ENCODE measurements at regions not wholly inside any gene's neighbourhood (a gene's known extent, or its start where the extent isn't known, plus 50 kb on each side); places are given as distances from the start of the nearest gene placed in this dataset.

DNA sequence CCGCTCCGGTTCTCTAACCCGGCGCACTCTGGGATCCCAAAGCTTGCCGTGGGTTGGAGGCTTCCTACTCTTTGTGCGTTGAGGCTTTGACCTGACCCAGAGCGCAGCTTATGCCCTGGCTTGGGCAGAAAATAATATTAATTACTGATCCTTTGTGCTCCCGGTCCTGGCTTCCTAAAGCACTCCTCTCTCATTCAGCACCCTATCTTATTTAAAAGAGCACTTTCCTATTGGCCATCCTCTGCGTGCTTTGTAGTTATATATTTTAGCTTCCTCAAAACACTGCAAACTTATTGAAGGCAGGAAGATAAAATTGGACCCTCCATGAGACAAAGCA lies 466.0 kb downstream of the XPNPEP1 start:
- no peak overlapping the region for H3K4me3 ChIP-seq (ENCODE audit: severe bottlenecking)

DNA sequence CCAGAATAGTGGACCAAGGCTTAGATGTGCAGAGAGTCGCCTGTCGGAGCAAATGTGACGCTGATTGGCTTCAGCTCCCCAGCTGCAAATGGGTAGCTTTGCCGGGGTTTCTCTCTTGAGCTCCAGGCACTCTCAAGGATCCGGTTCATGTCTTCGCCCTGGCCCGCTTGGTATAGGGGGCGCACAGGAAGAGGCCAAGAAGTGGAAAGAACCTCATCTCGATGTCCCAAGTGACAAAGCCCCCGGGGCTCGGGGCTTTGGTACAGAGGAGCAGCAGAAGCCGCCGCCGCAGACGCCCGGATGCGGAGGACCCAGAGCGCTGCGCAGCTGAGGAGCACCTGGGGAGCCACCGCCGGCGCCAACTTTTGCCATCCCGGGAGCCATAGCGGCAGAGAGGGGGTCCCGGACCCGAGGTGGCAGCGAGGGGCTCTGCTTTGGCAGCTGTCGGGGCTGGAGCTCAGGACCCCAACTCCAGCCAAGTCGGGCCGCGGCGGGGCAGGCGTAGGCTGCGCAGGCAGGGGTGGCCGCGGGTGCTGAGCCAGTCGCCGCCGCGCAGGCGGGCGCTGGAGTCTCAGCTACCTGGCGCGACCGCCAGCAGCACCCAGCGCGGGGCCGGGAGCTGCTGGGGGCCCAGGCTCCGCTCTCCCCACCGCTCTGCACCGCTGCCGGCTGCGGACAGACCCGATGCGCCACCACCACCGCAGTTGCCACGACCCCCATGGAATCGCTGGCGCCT lies 466.6 kb downstream of the XPNPEP1 start:
- Histone ChIP-seq H3K27me3 (ENCODE audit: insufficient read depth, poor library complexity, severe bottlenecking) (peaks cover 23% of the 10 kb centered on the region), H3K4me3 (ENCODE audit: severe bottlenecking) (no peak overlapping the region), H3K27ac (ENCODE audit: poor library complexity, severe bottlenecking) (no peak overlapping the region), H3K4me1 (ENCODE audit: insufficient read depth, poor library complexity, severe bottlenecking) (no peaks in the 10 kb centered on the region), H3K36me3 (ENCODE audit: low read depth) (no peaks in the 10 kb centered on the region), H3K9me3 (ENCODE audit: severe bottlenecking) (no peaks in the 10 kb centered on the region)
- ATAC-seq (ENCODE audit: low read depth) (no peak), DNase-seq (ENCODE audit: low spot score) (no peak)
- TF ChIP-seq, protein P1, sequence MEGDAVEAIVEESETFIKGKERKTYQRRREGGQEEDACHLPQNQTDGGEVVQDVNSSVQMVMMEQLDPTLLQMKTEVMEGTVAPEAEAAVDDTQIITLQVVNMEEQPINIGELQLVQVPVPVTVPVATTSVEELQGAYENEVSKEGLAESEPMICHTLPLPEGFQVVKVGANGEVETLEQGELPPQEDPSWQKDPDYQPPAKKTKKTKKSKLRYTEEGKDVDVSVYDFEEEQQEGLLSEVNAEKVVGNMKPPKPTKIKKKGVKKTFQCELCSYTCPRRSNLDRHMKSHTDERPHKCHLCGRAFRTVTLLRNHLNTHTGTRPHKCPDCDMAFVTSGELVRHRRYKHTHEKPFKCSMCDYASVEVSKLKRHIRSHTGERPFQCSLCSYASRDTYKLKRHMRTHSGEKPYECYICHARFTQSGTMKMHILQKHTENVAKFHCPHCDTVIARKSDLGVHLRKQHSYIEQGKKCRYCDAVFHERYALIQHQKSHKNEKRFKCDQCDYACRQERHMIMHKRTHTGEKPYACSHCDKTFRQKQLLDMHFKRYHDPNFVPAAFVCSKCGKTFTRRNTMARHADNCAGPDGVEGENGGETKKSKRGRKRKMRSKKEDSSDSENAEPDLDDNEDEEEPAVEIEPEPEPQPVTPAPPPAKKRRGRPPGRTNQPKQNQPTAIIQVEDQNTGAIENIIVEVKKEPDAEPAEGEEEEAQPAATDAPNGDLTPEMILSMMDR (IDR thresholded peaks at IDR 0.05; ENCODE audit: poor library complexity, severe bottlenecking): no peak

More for the DNA sequence above, 466.0 kb downstream of the XPNPEP1 start:
- Histone ChIP-seq H3K4me1 (ENCODE audit: insufficient read depth, poor library complexity, severe bottlenecking) (no peaks in the 10 kb centered on the region), H3K27ac (ENCODE audit: poor library complexity, severe bottlenecking) (no peak overlapping the region), H3K27me3 (ENCODE audit: insufficient read depth, poor library complexity, severe bottlenecking) (peaks cover 23% of the 10 kb centered on the region), H3K9me3 (ENCODE audit: severe bottlenecking) (no peaks in the 10 kb centered on the region), H3K36me3 (ENCODE audit: low read depth) (no peaks in the 10 kb centered on the region)
- DNase-seq (ENCODE audit: low spot score): no peak
- no peak for ATAC-seq (ENCODE audit: low read depth)
- TF ChIP-seq, protein P1 (IDR thresholded peaks at IDR 0.05; ENCODE audit: poor library complexity, severe bottlenecking): no peak

DNA sequence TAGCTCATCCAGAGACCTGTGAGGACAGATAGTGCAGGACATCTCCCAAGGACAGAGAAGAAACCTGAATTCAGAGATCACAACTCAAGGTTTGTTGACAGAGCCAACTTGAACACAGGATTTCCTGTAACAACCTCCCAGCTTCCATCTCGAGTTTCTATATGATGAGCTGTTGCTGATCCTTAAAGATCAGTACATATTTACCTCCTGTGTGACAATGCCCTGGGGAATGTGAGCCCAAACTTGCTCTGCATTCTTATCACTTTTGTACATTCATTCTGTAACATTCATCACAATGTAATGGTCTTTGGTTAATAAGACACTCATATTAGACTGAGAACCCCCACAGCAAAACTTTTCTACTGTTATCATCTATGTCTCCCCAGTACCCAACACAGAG lies 468.6 kb downstream of the XPNPEP1 start:
- Histone ChIP-seq H3K4me3 (ENCODE audit: severe bottlenecking) (no peak overlapping the region), H3K27me3 (ENCODE audit: insufficient read depth, poor library complexity, severe bottlenecking) (peaks cover 23% of the 10 kb centered on the region), H3K9me3 (ENCODE audit: severe bottlenecking) (no peaks in the 10 kb centered on the region), H3K36me3 (ENCODE audit: low read depth) (no peaks in the 10 kb centered on the region), H3K4me1 (ENCODE audit: insufficient read depth, poor library complexity, severe bottlenecking) (no peaks in the 10 kb centered on the region), H3K27ac (ENCODE audit: poor library complexity, severe bottlenecking) (no peak overlapping the region)
- ATAC-seq (ENCODE audit: low read depth) (no peak), DNase-seq (ENCODE audit: low spot score) (no peak)
- TF ChIP-seq, protein P1 (IDR thresholded peaks at IDR 0.05; ENCODE audit: poor library complexity, severe bottlenecking): no peak

DNA sequence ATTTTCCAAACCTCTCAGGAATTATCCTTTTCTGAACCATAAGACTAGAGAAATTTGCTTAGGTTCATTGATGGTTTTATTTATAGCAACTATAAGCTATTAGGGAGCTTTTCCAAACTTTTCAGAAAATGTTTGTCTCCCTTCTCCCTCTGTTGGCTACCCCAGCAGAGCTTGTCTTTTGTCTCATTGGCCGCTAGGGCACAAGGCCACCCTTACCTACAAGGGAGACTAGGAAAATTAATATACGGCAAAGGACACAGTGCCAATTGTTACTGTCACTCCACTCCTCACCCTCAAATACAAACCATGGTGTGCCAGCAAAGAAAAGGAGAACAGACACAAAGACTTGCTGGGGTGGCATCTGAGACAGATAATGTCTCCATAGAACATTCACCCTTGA lies 471.4 kb downstream of the XPNPEP1 start:
- Histone ChIP-seq H3K4me3 (ENCODE audit: severe bottlenecking) (no peak overlapping the region), H3K9me3 (ENCODE audit: severe bottlenecking) (no peaks in the 10 kb centered on the region), H3K36me3 (ENCODE audit: low read depth) (no peaks in the 10 kb centered on the region), H3K27me3 (ENCODE audit: insufficient read depth, poor library complexity, severe bottlenecking) (peaks cover 18% of the 10 kb centered on the region), H3K27ac (ENCODE audit: poor library complexity, severe bottlenecking) (no peak overlapping the region), H3K4me1 (ENCODE audit: insufficient read depth, poor library complexity, severe bottlenecking) (no peaks in the 10 kb centered on the region)
- TF ChIP-seq, protein P1 (IDR thresholded peaks at IDR 0.05; ENCODE audit: poor library complexity, severe bottlenecking): no peak
- no peak for ATAC-seq (ENCODE audit: low read depth)
- no peak for DNase-seq (ENCODE audit: low spot score)

DNA sequence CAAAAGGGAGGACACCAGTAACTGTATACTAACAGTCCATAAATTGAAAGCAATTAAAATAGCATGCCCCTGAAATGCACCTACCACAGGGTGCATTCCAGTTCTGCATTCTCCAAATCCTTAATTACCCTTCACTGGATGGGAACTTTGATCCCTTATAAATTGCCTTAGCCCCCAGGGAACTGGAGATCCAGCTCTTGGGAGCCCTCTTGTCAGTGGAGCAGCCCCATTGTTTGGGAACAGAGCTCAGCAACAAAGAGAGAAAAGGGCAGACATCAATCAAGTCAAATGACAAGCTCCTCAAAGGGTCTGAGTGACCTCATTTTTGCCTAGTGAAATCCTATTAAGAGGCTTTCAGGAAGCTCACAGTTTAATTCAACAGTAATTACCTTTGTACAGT lies 472.6 kb downstream of the XPNPEP1 start:
- no peak overlapping the region for H3K27ac ChIP-seq (ENCODE audit: poor library complexity, severe bottlenecking)
- ATAC-seq (ENCODE audit: low read depth): no peak
- DNase-seq (ENCODE audit: low spot score): no peak
- H3K4me1 ChIP-seq (ENCODE audit: insufficient read depth, poor library complexity, severe bottlenecking): no peaks in the 10 kb centered on the region
- H3K27me3 ChIP-seq (ENCODE audit: insufficient read depth, poor library complexity, severe bottlenecking): peaks cover 8% of the 10 kb centered on the region
- no peaks in the 10 kb centered on the region for H3K9me3 ChIP-seq (ENCODE audit: severe bottlenecking)
- H3K4me3 ChIP-seq (ENCODE audit: severe bottlenecking): no peak overlapping the region
- TF ChIP-seq, protein P1 (IDR thresholded peaks at IDR 0.05; ENCODE audit: poor library complexity, severe bottlenecking): no peak
- H3K36me3 ChIP-seq (ENCODE audit: low read depth): no peaks in the 10 kb centered on the region
